SU-DHL-6 (cell line): ENCODE measurements at regions not wholly inside any gene's neighbourhood (a gene's known extent, or its start where the extent isn't known, plus 50 kb on each side); places are given as distances from the start of the nearest gene placed in this dataset.

Source experiments
- EZH2phosphoT487 ChIP-seq: fragments of 200-600 bp; sonication (generic), shearing (Covaris generic); conservative IDR thresholded peaks from 2 replicates; pipeline ENCODE4 v1.6.1; 2018; ENCODE audit warnings: mild to moderate bottlenecking, antibody characterized with exemption, low read length, moderate library complexity, mixed read lengths
- TF ChIP-seq, protein P1 (sequence below): fragments of 200-600 bp; sonication (generic); IDR thresholded peaks from one replicate; pipeline ENCODE4 v1.5.1; 2017; ENCODE audit warnings: antibody characterized with exemption, mild to moderate bottlenecking, low read length, moderate library complexity; ENCODE audit not compliant: insufficient read depth, poor library complexity, severe bottlenecking

DNA sequence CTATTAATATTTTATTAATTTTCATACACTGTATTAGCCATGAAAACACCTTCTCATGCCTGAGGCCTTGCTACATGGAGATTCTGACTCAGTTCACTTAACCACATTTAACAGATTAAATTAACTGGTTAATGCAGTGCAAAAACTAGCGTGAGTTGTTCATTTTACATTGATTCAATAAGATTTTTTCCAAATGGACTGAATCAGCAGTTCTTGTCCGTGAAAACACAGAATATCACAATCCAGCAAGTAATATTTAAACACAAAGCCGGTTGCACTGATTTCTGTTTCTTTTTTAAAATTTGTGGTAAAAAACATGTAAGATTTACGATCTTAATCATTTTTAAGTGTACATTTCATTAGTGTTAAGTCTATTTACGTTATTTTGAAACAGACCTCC, 118.2 kb upstream of the THUMPD2 start:
- TF ChIP-seq, protein P1, sequence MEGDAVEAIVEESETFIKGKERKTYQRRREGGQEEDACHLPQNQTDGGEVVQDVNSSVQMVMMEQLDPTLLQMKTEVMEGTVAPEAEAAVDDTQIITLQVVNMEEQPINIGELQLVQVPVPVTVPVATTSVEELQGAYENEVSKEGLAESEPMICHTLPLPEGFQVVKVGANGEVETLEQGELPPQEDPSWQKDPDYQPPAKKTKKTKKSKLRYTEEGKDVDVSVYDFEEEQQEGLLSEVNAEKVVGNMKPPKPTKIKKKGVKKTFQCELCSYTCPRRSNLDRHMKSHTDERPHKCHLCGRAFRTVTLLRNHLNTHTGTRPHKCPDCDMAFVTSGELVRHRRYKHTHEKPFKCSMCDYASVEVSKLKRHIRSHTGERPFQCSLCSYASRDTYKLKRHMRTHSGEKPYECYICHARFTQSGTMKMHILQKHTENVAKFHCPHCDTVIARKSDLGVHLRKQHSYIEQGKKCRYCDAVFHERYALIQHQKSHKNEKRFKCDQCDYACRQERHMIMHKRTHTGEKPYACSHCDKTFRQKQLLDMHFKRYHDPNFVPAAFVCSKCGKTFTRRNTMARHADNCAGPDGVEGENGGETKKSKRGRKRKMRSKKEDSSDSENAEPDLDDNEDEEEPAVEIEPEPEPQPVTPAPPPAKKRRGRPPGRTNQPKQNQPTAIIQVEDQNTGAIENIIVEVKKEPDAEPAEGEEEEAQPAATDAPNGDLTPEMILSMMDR: no peak
- TF ChIP-seq EZH2phosphoT487: no peak
